ENCODE measurements at regions not wholly inside any gene's neighbourhood (a gene's known extent, or its start where the extent isn't known, plus 50 kb on each side); places are given as distances from the start of the nearest gene placed in this dataset.

GRCh38 chr6:21902628-21903169, 309.1 kb downstream of the SOX4 start:
- TF ChIP-seq, protein P1, sequence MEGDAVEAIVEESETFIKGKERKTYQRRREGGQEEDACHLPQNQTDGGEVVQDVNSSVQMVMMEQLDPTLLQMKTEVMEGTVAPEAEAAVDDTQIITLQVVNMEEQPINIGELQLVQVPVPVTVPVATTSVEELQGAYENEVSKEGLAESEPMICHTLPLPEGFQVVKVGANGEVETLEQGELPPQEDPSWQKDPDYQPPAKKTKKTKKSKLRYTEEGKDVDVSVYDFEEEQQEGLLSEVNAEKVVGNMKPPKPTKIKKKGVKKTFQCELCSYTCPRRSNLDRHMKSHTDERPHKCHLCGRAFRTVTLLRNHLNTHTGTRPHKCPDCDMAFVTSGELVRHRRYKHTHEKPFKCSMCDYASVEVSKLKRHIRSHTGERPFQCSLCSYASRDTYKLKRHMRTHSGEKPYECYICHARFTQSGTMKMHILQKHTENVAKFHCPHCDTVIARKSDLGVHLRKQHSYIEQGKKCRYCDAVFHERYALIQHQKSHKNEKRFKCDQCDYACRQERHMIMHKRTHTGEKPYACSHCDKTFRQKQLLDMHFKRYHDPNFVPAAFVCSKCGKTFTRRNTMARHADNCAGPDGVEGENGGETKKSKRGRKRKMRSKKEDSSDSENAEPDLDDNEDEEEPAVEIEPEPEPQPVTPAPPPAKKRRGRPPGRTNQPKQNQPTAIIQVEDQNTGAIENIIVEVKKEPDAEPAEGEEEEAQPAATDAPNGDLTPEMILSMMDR (IDR thresholded peaks at IDR 0.05), result no peak
- TF ChIP-seq EZH2 (IDR thresholded peaks at IDR 0.05; ENCODE audit: borderline replicate concordance, insufficient read depth, low read depth, low read length, poor library complexity, severe bottlenecking), result no peak

Data from B cell (primary cell).